ENCODE measurements at regions not wholly inside any gene's neighbourhood (a gene's known extent, or its start where the extent isn't known, plus 50 kb on each side); places are given as distances from the start of the nearest gene placed in this dataset.
"Not testable (repeated sequence)": the region's sequence is repeated elsewhere in the genome, so short reads cannot be mapped to it uniquely, and the experiment has no call there.

DNA sequence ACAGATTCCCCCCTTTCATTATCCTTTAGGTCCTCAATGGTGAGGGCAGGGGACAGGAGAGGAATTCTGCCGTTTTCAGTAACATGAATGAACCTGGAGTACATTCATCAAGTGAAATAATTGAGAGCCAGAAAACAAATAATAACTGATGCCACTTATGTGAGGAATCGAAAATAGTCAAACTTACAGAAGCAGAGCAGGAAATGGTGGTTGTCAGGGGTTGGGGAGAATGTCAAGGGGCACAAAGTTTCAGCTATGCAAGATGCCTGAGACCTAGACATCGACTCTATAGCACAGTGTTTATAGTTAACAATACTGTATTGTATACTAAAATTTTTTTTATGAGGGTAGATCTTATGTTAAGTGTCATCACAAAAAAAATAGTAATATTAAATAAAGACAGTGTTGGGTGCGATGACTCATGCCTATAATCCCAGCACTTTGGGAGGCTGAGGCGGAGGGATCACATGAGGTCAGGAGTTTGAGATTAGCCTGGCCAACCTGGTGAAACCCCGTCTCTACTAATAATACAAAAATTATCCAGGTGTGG lies 1219.8 kb downstream of the GATA3 start:
- DNase-seq (ENCODE audit: low read depth), result no peak

DNA sequence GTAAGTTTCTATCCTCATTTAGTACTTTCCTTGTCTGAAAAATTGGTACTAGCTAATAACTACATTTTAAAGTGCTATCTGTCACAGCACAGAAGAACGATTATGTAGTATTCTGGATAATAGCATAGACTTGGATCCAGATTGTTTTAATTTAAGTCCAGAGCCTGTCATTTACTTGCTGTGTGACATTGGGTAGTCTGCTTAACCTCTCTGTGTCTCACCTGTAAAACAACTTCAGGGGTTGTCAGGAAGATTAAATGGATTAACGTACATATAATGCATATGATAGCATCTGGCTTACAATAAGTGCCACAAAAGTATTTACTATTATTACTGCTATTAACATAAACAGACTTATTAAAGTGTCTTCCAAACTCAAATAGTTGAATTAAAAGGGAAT lies 1221.4 kb downstream of the GATA3 start:
- no peak for DNase-seq (ENCODE audit: low read depth)

DNA sequence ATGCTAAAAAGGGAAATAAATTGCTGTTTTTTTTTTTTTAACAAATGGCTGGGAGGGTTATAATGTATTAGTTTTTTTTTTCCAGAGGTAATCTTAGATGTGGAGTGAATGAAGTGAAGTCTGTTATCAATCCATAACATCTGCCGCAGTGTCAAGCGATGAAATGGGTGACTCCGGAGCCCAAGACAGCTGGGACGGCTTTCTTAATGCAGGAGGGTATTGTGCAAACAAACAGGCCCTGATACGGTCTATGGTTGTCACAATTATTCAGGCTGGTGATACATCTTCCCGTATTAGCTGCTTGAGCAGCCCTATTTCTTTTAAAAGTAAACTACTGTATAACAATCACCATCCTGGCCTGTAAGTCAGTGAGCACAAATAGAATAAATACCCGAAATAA lies 1231.2 kb downstream of the GATA3 start:
- no peak for DNase-seq (ENCODE audit: low read depth)

DNA sequence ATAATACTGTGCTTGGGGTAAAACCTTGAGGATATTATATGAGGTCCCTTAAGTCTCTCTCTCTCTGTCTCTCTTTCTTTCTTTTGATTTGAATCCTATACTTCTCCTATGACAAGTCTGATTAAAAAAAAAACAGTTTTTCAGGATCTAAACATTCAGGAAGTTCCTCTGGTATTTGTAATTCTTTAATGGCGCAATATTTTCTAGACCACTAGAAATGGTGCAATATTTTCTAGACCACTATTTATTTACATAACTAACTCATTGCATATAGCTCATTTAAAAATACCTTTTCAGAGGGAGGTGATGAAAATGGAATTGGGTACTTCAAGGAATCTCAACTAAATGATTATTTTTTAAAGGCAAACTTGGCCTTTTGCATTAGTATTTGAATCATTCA lies 1235.3 kb downstream of the GATA3 start:
- no peak for DNase-seq (ENCODE audit: low read depth)

DNA sequence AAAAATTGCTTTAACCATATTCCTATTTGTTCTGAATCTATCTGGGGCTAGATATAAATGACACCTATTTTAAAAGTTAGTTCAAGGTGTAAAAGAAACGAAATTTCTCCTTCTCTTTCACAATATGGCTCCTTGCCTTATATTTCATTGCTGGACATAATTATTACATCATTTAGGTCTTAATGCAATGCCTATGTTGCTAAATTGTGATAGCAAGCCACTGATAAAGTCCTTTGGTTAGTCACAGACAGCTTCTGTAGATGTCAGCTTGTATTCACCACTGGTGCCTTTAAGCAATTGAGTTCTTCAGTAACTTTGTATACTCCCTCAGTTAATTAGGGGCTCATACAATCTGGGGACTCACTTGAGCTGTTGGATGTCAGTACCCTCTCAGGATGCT lies 1236.6 kb downstream of the GATA3 start:
- no peak for DNase-seq (ENCODE audit: low read depth)

DNA sequence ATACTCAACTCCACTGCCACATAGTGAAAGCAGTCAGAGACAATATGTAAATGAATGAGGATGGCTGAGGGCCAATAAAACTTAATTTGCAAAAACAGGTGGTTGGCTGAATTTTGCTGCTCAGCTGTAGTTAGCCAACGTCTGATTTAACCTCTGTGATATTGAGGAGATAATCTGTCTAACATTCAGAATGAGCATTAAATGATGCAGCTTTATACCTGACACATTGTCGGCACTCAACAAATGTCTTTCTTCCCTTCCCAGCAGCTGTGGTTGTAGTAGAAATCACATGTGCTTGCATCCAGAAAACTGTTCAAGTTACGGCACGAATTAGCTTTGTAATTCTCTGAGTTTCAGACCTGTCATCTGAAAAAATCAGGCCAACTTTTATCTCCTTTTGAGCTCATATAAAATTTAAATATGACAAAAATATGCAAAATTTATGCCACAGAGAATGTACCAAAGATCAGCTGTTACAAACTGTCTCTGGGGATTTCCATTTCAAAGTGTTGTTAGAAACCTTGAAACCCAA lies 1239.7 kb downstream of the GATA3 start:
- no peak for DNase-seq (ENCODE audit: low read depth)

DNA sequence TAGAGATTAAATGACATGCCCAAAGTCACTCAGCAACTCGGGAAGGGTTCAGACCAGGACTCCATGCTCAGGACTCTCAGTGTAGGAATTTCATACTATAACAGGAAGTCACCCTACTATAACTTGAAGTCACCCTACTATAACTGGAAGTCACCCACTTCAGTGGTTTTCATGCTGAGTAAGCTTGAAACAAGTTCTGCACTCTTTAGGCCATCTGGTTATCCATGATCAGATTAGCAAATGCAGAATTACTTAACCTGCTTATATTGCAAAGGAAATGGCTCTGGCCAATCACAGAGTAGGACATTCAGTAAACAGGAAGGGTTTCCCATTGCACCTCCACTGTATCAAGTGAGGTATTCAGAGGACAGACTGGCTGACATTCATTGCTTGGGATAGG lies 1240.4 kb downstream of the GATA3 start:
- no peak for DNase-seq (ENCODE audit: low read depth)

DNA sequence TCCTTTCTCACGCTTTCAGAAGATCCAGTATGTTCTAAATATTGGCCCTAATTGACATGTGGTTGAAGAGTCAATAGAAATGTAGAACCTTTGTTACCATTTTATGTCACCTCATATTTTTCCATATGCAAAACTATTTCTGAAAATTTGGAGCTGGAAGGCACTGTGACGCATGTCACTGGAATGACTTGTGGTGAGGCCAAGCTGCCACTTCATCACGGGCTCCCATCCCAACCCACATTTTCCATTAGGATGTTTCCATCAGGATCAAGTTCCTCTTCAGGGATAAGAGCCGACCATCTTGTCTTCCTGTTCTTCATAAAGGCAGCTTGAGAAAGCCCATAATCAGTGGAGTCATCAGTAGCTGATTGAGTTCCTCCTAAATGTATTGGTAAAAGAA lies 1241.7 kb downstream of the GATA3 start:
- DNase-seq (ENCODE audit: low read depth), result peak; percentile 69

DNA sequence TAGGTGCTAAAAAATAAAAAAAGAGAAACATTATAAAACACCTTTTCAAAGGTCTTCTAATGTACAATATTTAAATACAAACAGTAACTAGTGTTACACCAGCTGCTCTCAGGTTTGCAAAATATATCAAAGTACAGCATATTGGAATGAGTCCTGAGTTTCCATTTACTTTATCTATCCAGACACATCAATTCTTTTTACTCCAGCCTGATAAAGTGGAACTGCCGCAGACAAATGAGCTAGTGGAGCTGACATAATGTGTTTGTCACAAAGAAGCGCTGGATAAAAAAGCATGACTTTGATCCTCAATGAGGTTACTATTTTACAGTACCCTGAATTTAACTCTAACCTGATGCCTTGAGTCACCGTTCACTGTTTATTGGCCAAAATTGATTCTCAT lies 1243.1 kb downstream of the GATA3 start:
- DNase-seq (ENCODE audit: low read depth), result no peak

DNA sequence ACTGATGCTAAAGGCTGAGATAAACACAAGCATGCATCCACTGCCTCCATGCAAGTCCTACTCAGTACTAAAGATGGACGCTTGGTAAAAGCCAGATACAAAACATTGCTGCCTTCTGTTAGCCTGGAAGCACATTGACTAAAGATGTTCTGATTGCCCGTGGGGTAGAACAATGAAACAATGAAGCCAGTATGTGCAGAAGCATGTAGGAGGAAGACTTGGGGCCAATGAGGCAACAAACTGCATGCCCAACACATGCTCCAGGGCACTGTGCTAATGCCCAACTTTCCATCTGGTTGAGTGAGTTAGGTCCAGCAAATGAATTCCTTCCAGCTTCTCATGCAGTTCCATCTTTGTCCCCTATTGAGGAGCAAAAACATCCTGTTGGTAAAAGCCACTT lies 1245.5 kb downstream of the GATA3 start:
- DNase-seq (ENCODE audit: low read depth), result peak; percentile 12

DNA sequence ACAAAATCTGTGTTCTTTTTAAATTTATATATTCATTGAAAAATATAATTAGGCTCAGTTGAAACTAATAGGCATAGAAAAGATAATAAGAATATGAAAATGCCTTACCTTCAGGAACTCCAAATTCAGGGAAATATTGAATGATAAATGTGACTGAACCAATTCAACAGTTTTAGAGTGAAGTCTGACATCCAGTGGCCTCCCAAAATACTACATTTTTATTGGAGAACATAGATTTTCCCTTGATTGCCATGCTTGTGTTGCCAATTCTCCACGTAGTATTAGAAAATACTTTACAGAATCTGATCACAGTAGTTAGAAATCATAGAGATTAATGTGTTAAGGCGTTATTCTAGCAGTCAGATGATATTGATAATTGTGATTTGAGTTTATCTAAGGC lies 1246.7 kb downstream of the GATA3 start:
- DNase-seq (ENCODE audit: low read depth), result peak; percentile 10

DNA sequence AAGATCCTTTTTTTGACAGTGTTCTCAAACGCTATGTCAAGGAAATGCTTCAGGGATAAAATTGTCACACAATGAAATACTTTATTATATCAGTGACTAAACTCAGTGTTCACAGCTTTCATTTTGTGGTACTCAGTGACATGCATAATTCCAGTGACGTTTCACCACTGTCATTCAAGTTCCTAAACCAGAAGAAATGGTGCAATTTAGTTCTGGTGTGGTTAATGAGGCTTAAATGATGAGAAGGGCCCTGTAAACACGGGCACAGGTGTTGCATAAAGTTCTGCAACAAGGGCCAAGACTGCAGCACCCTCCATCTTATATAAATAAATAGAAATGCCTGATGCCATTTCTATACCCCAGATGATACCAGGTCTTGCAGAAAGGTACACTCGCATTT lies 1247.1 kb downstream of the GATA3 start:
- DNase-seq (ENCODE audit: low read depth), result no peak

DNA sequence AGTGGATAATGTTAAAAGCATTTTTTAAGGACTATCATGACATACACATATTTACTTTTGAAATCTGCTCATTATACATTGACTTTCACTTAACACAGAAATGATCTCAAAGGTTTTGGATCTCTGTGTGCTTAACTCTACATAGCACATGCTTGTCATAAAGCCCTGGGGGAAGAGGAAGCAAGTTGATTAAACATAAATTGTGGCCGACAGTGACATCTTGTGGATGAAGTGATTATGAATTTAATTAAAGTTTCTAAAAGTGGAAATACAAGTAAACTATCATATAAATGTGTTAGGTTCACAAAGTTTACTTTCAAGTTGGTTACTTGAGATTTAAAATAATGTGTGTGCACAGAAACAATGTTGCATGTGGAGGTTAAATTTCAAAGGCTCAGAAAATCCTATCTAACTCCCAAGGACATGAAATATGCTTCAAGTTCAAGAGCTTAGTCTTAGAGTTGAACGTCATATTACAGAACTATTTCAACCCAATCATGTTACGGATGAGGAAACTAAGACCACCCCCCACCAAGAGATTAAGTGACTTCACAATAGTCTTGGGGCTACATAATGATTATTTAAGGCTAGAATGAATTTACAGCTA lies 1247.8 kb downstream of the GATA3 start:
- peak; percentile 65 for DNase-seq (ENCODE audit: low read depth)

DNA sequence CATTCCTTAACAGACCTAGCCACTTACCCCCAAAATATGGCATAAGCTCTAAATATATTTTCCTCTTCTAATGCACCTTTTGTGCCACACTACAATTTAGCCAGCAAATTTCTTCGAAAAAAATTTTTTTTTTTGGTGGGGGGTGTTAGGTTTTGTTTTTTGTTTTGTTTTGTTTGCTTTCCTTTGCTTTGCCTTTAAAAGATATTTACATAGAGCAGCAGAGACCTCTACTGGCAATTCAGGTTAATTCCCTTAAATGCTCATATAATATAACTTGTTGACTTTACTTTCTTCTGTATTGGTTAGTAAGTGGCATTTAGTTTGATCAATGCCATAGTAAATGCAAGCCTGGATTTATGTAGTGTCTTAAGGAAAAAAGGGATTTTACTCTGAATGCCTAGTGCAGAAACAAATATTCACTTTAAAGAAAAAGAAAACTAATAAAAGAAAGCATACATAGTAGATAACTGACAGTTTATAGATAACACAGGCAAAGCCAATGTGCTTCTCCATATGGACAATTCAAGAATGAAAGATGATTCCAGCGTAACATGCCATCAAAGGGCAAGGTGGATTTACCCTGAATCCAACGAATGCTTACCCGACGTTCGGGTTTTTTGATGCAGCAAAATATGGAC lies 1250.6 kb downstream of the GATA3 start:
- peak; percentile 31 for DNase-seq (ENCODE audit: low read depth)

DNA sequence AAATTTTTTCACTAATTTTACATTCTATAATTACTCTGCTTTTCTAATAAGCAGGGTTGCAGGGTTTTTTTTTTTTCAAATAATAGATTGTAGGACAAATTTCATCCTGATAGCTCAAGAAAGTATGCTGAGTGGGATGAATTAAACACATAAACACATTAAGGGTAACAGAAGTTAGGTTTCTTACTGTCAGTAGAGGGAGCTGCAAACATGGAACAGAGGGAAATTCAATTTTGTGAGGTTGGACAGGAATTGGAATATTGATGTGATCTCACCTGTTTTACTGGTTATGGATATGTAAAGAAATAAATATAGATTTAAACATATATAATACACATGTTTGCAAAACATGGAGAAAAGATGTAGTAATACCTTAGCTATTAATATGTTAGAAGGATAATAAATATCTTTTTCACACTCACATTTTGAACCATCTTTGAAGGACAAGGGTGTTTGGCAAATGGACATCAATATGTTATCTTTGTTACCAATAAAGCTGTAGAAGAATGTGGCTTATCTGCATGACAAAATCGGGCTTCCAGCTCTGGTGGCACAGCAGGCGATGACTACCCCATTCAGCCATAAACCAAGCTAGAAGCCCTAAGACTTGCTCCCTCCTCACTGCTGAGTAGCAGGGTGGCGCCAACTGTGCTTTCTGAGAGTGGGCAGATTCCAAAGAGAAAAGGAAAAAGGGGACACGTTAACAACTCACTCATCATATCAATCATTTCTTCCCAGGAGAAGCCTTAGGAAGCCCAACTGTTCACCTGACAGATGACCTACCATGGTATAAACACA lies 1257.4 kb downstream of the GATA3 start:
- DNase-seq (ENCODE audit: low read depth), result no peak

DNA sequence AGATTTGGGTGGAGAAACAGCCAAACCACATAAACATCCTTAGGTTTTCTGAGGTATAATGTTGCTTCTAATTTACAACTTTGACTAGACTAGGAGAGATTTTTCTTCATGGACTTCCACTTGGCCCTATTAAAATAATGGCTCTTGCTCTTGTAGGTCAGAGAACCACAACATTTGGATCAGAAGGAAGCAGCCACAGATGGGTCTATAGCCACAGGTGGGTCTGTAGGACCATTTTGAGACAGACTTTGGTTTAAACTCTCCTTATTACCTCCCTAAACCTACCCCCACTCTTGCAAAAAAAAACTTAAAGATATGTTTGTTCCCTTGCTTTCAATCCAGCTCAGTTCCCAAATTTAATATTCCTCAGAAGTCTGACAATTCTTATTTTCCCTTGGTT lies 1260.8 kb downstream of the GATA3 start:
- DNase-seq (ENCODE audit: low read depth), result no peak

DNA sequence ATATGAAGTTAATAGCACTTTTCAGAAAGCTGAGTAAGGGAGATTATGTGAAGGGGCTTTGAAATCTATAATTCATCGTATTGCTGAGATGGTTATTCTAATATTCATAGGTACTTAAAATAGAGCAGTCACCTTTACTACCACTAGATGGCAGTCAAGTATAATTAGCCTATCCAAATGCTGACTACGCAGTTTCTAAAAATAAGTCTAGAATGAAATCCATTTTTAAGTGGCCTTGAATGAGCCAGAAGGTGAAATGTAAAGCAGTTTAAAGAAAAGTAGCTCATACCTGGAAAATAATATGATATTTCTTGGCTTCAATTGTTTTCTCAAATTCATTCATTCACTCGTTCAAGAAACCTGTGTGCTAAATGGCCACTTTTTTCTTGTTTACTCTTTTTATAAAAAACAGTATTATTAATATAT lies 1277.1 kb downstream of the GATA3 start:
- peak; percentile 47 for DNase-seq (ENCODE audit: low read depth)

DNA sequence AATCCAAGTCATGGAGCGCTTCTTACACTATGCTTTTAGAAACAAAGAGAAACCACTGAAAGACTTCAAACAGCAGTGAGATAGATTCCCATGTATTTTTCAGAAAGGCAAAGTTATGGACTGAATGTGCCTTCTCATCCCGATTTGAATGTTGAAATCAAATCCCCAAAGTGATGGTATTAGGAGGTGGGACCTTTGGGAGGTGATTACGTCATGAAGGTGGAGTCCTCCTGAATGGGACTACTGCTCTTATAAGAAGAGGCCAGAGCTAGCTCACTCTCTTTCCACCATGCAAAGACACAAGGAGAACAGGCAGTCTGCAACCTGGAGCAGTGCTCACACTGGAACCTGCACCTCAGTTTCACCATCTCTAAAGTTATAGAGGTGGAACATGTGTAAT lies 1279.8 kb downstream of the GATA3 start:
- no peak for DNase-seq (ENCODE audit: low read depth)

DNA sequence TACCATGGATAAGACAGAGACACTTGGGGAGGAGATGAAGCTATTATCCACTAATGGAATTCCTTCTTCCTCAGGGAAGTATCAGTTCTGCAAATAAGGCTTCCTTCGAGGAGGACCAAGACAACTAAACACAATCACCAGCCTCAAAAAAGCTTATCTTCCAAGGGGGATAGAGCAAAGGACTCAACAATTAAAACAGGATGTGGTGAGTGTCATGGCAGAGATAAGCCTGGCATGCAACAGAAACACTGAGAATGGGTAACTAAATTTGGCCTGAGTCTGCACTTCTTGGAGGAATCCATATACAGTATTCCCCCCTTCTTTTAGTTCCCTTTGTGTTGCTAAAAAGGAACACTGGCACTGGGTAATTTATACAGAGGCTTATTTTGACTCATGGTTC lies 1285.2 kb downstream of the GATA3 start:
- no peak for DNase-seq (ENCODE audit: low read depth)

DNA sequence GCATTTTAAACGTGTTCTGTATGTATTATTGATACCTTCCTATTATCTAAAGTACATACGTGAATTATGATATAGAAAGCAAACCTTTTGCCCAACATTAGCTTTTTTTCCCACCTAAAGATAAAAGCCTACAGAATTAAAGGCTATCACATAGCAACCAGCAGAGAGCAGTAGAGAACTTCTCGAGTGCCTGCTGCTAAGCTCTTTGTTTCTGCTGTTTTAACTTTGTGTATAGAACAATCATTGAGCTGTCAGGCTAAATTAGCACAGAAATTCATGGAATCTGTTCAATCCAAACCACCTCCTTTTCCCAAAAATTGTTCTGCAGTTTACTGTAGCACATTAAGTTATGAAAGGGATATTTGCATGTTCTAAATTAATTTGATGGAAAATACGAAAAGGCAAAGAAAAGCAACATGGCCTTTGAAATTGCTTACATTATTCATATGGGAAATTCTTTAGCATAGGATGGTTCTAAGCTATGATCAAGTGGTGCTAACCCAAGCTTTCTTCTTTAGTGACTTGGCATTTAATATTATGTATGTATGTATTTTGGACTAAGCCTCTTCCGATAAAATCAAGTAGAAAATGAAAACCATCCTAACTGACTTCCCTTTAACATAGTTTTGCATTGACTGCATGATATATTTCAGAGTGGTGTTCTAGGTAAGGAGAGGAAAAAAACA lies 1288.5 kb downstream of the GATA3 start:
- peak; percentile 41 for DNase-seq (ENCODE audit: low read depth)

DNA sequence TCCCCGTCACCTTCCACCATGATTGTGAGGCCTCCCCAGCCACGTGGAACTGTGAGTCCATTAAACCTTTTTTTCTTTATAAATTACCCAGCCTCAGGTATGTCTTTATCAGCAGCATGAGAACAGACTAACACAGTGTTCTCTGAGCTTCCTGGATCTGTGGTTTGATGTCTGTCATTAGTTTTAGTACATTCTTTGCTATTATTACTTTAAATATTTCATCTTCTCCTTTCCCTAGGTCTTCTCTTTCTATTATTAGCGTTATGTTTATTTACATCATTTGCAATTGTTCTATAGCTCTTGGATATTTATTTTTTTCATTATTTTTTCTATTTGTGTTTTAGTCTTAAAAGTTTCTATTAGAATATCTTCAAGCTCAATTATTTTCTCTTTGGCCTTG lies 1293.4 kb downstream of the GATA3 start:
- not testable (repeated sequence) for DNase-seq (ENCODE audit: low read depth)

DNA sequence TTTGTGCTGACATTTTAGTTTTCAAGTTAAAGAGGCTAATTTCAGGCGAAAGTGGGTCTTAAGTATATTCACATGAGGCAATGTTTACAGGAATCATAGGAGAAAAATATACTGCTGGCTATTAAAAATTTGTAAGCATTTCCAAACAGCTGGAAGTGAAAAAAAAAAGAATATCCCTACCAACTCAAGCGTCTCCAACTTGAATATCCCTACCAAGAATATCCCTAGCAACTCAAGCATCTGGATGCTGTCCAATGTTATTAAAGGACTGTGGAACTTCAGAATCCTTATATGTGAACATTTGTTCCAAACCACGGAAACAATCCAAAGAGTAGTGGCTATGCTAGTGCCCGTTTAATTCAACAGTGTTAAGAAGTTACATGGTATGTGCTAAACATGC lies 1303.0 kb downstream of the GATA3 start:
- no peak for DNase-seq (ENCODE audit: low read depth)

All from RPMI7951 (cell line).